ENCODE measurements at regions not wholly inside any gene's neighbourhood (a gene's known extent, or its start where the extent isn't known, plus 50 kb on each side); places are given as distances from the start of the nearest gene placed in this dataset.

DNA sequence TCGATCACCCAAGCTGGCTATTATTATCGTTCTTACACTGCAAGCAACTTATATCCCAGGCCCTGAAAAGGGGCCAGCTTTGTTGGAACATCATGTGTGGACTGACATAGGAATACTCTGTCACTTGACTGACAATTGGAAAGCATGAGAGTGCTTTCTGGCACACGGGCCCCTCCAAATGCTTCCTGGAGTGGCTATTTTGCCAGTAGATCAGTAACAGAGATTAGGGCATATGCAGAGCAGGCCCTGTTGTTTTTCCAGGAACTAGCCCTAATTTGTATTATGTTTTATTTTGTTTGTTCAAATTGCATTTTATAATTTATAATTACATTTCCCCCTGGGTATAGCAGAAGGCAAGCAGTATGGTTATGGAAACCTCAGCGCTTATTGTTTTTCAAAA lies 170.1 kb upstream of the FRMD6 start:
- H3K9me2 ChIP-seq = no peaks in the 10 kb centered on the region
- CTCF ChIA-PET = interaction anchor here (1.0 to 2.0 kb wide), 5 partner anchors 11 to 198 kb away, joined by 3 to 8 read pairs (median 3); no protein-coding TSS in a partner anchor
- peaks cover 11 to 18% of the 10 kb centered on the region in 2 experiments for H3K4me1 ChIP-seq (ENCODE audit: control insufficient read depth in 1 of 2, insufficient read depth in 2 of 2, low read depth in 1 of 2, low read length in 1 of 2)
- POLR2A ChIA-PET = interaction anchor here (0.5 to 1.1 kb wide), 2 partner anchors 8 to 9 kb away, joined by 3 read pairs; no protein-coding TSS in a partner anchor
- peak overlapping the region; percentile 41 to 80; a peak in 3 of 4 replicates for H3K27ac ChIP-seq (ENCODE audit: low read depth in 2 of 2, low read length in 1 of 2)
- TF ChIP-seq POLR2AphosphoS5 (IDR thresholded peaks at IDR 0.05; ENCODE audit: low read depth, low read length) = no peak
- TF ChIP-seq MEF2A (IDR thresholded peaks at IDR 0.05; ENCODE audit: borderline replicate concordance, low read depth) = no peak
- TF ChIP-seq YY1 (IDR thresholded peaks at IDR 0.05; ENCODE audit: low read depth) = no peak
- no peak for TF ChIP-seq TAF1 (IDR thresholded peaks at IDR 0.05; ENCODE audit: borderline replicate concordance, low read depth, low read length)
- TF ChIP-seq, protein P1, sequence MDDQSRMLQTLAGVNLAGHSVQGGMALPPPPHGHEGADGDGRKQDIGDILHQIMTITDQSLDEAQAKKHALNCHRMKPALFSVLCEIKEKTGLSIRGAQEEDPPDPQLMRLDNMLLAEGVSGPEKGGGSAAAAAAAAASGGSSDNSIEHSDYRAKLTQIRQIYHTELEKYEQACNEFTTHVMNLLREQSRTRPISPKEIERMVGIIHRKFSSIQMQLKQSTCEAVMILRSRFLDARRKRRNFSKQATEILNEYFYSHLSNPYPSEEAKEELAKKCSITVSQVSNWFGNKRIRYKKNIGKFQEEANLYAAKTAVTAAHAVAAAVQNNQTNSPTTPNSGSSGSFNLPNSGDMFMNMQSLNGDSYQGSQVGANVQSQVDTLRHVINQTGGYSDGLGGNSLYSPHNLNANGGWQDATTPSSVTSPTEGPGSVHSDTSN (IDR thresholded peaks at IDR 0.05) = no peak
- TF ChIP-seq, protein P2, sequence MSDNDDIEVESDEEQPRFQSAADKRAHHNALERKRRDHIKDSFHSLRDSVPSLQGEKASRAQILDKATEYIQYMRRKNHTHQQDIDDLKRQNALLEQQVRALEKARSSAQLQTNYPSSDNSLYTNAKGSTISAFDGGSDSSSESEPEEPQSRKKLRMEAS (IDR thresholded peaks at IDR 0.05; ENCODE audit: low read depth) = no peak
- no peak for TF ChIP-seq ELF1 (IDR thresholded peaks at IDR 0.05)
- TF ChIP-seq EP300 (IDR thresholded peaks at IDR 0.05; ENCODE audit: borderline replicate concordance in 1 of 2, low read depth in 1 of 2, low read length in 1 of 2) = peak in 1 of 2 experiments; percentile 82; a peak in 2 of 4 replicates
- peak; percentile 64 for TF ChIP-seq RCOR1 (IDR thresholded peaks at IDR 0.05; ENCODE audit: low read length)
- peak; percentile 63 for TF ChIP-seq CHD2 (IDR thresholded peaks at IDR 0.05; ENCODE audit: low read length, partially characterized antibody)
- TF ChIP-seq, protein P3, sequence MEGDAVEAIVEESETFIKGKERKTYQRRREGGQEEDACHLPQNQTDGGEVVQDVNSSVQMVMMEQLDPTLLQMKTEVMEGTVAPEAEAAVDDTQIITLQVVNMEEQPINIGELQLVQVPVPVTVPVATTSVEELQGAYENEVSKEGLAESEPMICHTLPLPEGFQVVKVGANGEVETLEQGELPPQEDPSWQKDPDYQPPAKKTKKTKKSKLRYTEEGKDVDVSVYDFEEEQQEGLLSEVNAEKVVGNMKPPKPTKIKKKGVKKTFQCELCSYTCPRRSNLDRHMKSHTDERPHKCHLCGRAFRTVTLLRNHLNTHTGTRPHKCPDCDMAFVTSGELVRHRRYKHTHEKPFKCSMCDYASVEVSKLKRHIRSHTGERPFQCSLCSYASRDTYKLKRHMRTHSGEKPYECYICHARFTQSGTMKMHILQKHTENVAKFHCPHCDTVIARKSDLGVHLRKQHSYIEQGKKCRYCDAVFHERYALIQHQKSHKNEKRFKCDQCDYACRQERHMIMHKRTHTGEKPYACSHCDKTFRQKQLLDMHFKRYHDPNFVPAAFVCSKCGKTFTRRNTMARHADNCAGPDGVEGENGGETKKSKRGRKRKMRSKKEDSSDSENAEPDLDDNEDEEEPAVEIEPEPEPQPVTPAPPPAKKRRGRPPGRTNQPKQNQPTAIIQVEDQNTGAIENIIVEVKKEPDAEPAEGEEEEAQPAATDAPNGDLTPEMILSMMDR (IDR thresholded peaks at IDR 0.05) = no peak
- peak; percentile 81 for TF ChIP-seq GATA2 (CRISPR knock-in tag; IDR thresholded peaks at IDR 0.05)
- TF ChIP-seq NFIC (IDR thresholded peaks at IDR 0.05; ENCODE audit: borderline replicate concordance) = 0 out of 2 replicates have a peak, but pooled peaks have one; percentile 33
- TF ChIP-seq, protein P4, sequence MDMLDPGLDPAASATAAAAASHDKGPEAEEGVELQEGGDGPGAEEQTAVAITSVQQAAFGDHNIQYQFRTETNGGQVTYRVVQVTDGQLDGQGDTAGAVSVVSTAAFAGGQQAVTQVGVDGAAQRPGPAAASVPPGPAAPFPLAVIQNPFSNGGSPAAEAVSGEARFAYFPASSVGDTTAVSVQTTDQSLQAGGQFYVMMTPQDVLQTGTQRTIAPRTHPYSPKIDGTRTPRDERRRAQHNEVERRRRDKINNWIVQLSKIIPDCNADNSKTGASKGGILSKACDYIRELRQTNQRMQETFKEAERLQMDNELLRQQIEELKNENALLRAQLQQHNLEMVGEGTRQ (IDR thresholded peaks at IDR 0.05; ENCODE audit: borderline replicate concordance, low read depth, low read length) = no peak
- no peak for TF ChIP-seq FOXJ3 (CRISPR knock-in tag; IDR thresholded peaks at IDR 0.05)
- TF ChIP-seq, protein P5, sequence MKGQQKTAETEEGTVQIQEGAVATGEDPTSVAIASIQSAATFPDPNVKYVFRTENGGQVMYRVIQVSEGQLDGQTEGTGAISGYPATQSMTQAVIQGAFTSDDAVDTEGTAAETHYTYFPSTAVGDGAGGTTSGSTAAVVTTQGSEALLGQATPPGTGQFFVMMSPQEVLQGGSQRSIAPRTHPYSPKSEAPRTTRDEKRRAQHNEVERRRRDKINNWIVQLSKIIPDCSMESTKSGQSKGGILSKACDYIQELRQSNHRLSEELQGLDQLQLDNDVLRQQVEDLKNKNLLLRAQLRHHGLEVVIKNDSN (IDR thresholded peaks at IDR 0.05; ENCODE audit: borderline replicate concordance, low read depth) = no peak
- TF ChIP-seq SMC3 (IDR thresholded peaks at IDR 0.05; ENCODE audit: low read depth, low read length) = 0 out of 2 replicates have a peak, but pooled peaks have one; percentile 10
- 0 out of 2 replicates have a peak, but pooled peaks have one; percentile 29 for TF ChIP-seq TCF12 (IDR thresholded peaks at IDR 0.05)
- TF ChIP-seq, protein P6, sequence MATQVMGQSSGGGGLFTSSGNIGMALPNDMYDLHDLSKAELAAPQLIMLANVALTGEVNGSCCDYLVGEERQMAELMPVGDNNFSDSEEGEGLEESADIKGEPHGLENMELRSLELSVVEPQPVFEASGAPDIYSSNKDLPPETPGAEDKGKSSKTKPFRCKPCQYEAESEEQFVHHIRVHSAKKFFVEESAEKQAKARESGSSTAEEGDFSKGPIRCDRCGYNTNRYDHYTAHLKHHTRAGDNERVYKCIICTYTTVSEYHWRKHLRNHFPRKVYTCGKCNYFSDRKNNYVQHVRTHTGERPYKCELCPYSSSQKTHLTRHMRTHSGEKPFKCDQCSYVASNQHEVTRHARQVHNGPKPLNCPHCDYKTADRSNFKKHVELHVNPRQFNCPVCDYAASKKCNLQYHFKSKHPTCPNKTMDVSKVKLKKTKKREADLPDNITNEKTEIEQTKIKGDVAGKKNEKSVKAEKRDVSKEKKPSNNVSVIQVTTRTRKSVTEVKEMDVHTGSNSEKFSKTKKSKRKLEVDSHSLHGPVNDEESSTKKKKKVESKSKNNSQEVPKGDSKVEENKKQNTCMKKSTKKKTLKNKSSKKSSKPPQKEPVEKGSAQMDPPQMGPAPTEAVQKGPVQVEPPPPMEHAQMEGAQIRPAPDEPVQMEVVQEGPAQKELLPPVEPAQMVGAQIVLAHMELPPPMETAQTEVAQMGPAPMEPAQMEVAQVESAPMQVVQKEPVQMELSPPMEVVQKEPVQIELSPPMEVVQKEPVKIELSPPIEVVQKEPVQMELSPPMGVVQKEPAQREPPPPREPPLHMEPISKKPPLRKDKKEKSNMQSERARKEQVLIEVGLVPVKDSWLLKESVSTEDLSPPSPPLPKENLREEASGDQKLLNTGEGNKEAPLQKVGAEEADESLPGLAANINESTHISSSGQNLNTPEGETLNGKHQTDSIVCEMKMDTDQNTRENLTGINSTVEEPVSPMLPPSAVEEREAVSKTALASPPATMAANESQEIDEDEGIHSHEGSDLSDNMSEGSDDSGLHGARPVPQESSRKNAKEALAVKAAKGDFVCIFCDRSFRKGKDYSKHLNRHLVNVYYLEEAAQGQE (IDR thresholded peaks at IDR 0.05; ENCODE audit: low read depth, low read length) = no peak
- TF ChIP-seq RFX5 (IDR thresholded peaks at IDR 0.05; ENCODE audit: low read length) = no peak
- no peak for TF ChIP-seq JUND (IDR thresholded peaks at IDR 0.05)
- TF ChIP-seq, protein P7, sequence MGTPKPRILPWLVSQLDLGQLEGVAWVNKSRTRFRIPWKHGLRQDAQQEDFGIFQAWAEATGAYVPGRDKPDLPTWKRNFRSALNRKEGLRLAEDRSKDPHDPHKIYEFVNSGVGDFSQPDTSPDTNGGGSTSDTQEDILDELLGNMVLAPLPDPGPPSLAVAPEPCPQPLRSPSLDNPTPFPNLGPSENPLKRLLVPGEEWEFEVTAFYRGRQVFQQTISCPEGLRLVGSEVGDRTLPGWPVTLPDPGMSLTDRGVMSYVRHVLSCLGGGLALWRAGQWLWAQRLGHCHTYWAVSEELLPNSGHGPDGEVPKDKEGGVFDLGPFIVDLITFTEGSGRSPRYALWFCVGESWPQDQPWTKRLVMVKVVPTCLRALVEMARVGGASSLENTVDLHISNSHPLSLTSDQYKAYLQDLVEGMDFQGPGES (IDR thresholded peaks at IDR 0.05; ENCODE audit: low read depth, low read length) = no peak
- TF ChIP-seq RAD21 (IDR thresholded peaks at IDR 0.05; ENCODE audit: low read length) = peak; percentile 39
- DNase-seq = peak; percentile 52
- H3K79me2 ChIP-seq (ENCODE audit: insufficient read depth) = no peaks in the 10 kb centered on the region
- no peaks in the 10 kb centered on the region for H4K20me1 ChIP-seq (ENCODE audit: insufficient read depth)
- no peaks in the 10 kb centered on the region for H3K9me3 ChIP-seq
- no peak overlapping the region for H3K4me3 ChIP-seq (ENCODE audit: low read depth in 2 of 2, low read length in 1 of 2)
- H2AFZ ChIP-seq (ENCODE audit: low read depth) = no peak overlapping the region
- no peaks in the 10 kb centered on the region for H3K27me3 ChIP-seq (ENCODE audit: insufficient read depth)
- H3K9ac ChIP-seq = no peak overlapping the region
- H3K36me3 ChIP-seq (replicated peaks in 1 of 2; ENCODE audit: control insufficient read depth in 1 of 2, insufficient read depth in 2 of 2, low read length in 1 of 2) = no peaks in the 10 kb centered on the region
- no peak overlapping the region for H3K4me2 ChIP-seq
- 59% methylated on average over 4 of the region's 4 CpGs for WGBS (ENCODE audit: low lambda C conversion rate)
- no peaks in the 10 kb centered on the region for H3F3A ChIP-seq (replicated peaks; ENCODE audit: insufficient read depth)

Data from SK-N-SH (cell line).